Stomach (tissue), 8 donors: ENCODE measurements at regions not wholly inside any gene's neighbourhood (a gene's known extent, or its start where the extent isn't known, plus 50 kb on each side); places are given as distances from the start of the nearest gene placed in this dataset.

ENCODE experiments used
- DNase-seq, 2 donors: peaks; one replicate each; pipeline versions ENCODE4 v3.0.0 to v3.0.0-alpha.2; 2013 to 2019
- H3K27ac ChIP-seq, 5 donors: fragments of 200-600 bp in 4 of 5; sonication (generic) in 4 of 5; one replicate each; pipeline ENCODE4 v1.5.1; 2013 to 2019; ENCODE audit warnings: mild to moderate bottlenecking in 1 of 5, moderate library complexity in 1 of 5
- H3K27me3 ChIP-seq, 3 donors: fragments of 200-600 bp; sonication (generic); one replicate each; pipeline ENCODE4 v1.5.1; 2017 to 2019; ENCODE audit warnings: mixed run types in 1 of 3
- H3K36me3 ChIP-seq, 4 donors: fragments of 200-600 bp; sonication (generic); 1 replicate in 3 of 4; 2 replicates in 1 of 4; pipeline ENCODE4 v1.5.1; 2016 to 2019
- H3K4me1 ChIP-seq, 4 donors: fragments of 200-600 bp; sonication (generic); one replicate each; pipeline ENCODE4 v1.5.1; 2016 to 2019
- H3K4me3 ChIP-seq, 4 donors: fragments of 200-600 bp; sonication (generic) in 3 of 4; one replicate each; pipeline ENCODE4 v1.5.1; 2016 to 2019; ENCODE audit warnings: mild to moderate bottlenecking in 1 of 4
- H3K9me3 ChIP-seq, 4 donors: fragments of 200-600 bp; sonication (generic); one replicate each; pipeline ENCODE4 v1.5.1; 2016 to 2019
- CTCF ChIP-seq, 7 experiments: fragments of 450-650 bp in 4 of 7; fragments of 200-600 bp in 3 of 7; sonication (generic) in 3 of 7; IDR thresholded peaks; one replicate each; pipeline ENCODE4 v1.5.1; 2016 to 2019; ENCODE audit warnings: antibody characterized with exemption in 7 of 7, control low read depth in 2 of 7, mild to moderate bottlenecking in 1 of 7
- EP300 ChIP-seq: sonication (generic); formaldehyde crosslinking; IDR thresholded peaks from one replicate; pipeline ENCODE4 v1.6.1; 2017; ENCODE audit warnings: antibody characterized with exemption
- POLR2A ChIP-seq, 4 donors: fragments of 450-650 bp; IDR thresholded peaks; one replicate each; pipeline ENCODE4 v1.6.1; 2016; ENCODE audit warnings: antibody characterized with exemption in 4 of 4, control low read depth in 2 of 4, mild to moderate bottlenecking in 1 of 4, moderate library complexity in 1 of 4
- POLR2AphosphoS5 ChIP-seq, 3 donors: sonication (generic); formaldehyde crosslinking; IDR thresholded peaks; one replicate each; pipeline ENCODE4 v1.6.1; 2016; ENCODE audit warnings: antibody characterized with exemption in 3 of 3
- WGBS, 5 donors: extraction: QIAGEN DNeasy Blood & Tissue Kit in 3 of 5; methylation state at CpG; one replicate each; pipeline versions ENCODE4 v1.1.5 to v1.1.7; 2013 to 2018; 5-methylcytosine and 5-hydroxymethylcytosine counted together
- intact Hi-C: fragments of 100-400 bp; cut with DNase I; formaldehyde crosslinking; loops from one replicate; pipeline ENCODE4 v1.15.1; 2023; ENCODE audit warnings: low total_unique reads
- donor health status: healthy with polysubstance abuse.
- donor health status: Bipolar disorder and iron deficiency.
- donor health status: healthy.

DNA sequence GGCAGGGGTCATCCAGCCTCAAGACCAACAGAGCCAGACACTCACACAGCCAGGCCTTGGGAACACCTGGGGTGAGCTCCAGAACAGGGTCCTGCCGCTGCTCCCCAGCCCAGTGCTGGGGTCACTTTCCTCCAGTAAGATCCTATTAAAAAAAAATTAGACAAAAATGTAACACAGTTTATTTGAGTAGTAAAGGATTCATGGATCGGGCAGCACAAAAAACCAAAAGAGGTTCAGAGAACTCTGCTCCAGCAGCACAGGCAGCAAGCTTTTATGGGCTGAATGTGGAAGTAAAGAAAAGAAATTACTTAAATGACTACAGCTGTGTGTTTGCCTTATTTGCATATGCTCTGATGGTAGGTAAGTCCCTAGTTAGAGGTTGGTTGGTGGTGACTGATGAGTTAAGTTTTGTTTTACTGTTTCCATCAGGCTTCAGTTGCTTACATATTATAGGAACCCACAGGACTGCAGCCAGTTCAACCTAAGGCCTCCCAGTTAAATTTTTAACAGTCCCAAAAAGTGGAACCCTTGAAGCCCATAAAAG is 80.5 kb upstream of the FGFR2 start:
- peaks cover 0 to 15% (median 11%) of the 10 kb centered on the region in 4 donors for H3K9me3 ChIP-seq
- no peaks in the 10 kb centered on the region for H3K27me3 ChIP-seq
- H3K4me1 ChIP-seq, result peaks cover 0 to 4% (median 0%) of the 10 kb centered on the region in 4 donors
- H3K27ac ChIP-seq, result no peak overlapping the region
- DNase-seq, result no peak
- H3K36me3 ChIP-seq, result no peaks in the 10 kb centered on the region
- WGBS, 5 donors, result 95 to 98% (median 96%) methylated on average over 2 of the region's 2 CpGs
- no peak overlapping the region for H3K4me3 ChIP-seq
- TF ChIP-seq CTCF (IDR thresholded peaks at IDR 0.05) (no peak), EP300 (no peak)
- intact Hi-C loops, result no loop called here

DNA sequence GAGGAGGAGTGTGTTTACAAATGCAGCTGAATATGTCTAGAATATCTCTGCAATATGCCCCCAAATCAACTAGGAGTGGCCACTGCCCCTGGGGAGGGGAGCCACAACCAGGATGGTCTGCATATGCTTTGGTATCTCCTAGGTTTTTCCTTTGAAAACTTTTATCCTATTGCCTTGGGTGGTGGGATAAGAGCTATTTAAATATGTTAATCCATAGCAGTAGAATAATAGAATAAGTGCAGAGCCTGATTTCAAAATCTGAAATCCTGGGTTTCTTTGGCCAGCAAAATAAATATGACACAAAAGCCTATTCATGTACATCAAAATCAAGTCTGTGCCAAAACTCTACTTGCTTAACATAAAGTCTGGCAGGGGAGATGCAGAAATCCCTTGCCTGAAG is 79.6 kb upstream of the FGFR2 start:
- TF ChIP-seq POLR2A (IDR thresholded peaks at IDR 0.05), result no peak
- TF ChIP-seq POLR2AphosphoS5 (IDR thresholded peaks at IDR 0.05), result no peak
- no peak for TF ChIP-seq CTCF (IDR thresholded peaks at IDR 0.05)
- TF ChIP-seq EP300, result no peak

GRCh38 chr10:121675344-121675743 is 77.1 kb upstream of the FGFR2 start:
- 63 to 77% (median 73%) methylated on average over 4 of the region's 4 CpGs for WGBS, 5 donors
- Histone ChIP-seq H3K27me3 (no peaks in the 10 kb centered on the region), H3K4me1 (no peaks in the 10 kb centered on the region), H3K27ac (no peak overlapping the region), H3K9me3 (peaks cover 0 to 15% (median 11%) of the 10 kb centered on the region in 4 donors), H3K4me3 (no peak overlapping the region), H3K36me3 (no peaks in the 10 kb centered on the region)
- intact Hi-C loops, result no loop called here
- TF ChIP-seq POLR2A (IDR thresholded peaks at IDR 0.05) (no peak), CTCF (IDR thresholded peaks at IDR 0.05) (no peak), POLR2AphosphoS5 (IDR thresholded peaks at IDR 0.05) (no peak), EP300 (no peak)
- no peak for DNase-seq

More for the DNA sequence above, 79.6 kb upstream of the FGFR2 start:
- no peak overlapping the region for H3K27ac ChIP-seq
- no peaks in the 10 kb centered on the region for H3K27me3 ChIP-seq
- H3K9me3 ChIP-seq, result peaks cover 0 to 15% (median 11%) of the 10 kb centered on the region in 4 donors
- peaks cover 0 to 4% (median 0%) of the 10 kb centered on the region in 4 donors for H3K4me1 ChIP-seq
- intact Hi-C loops, result no loop called here
- H3K4me3 ChIP-seq, result no peak overlapping the region
- no peak for DNase-seq
- no peaks in the 10 kb centered on the region for H3K36me3 ChIP-seq

GRCh38 chr10:121674885-121675284 is 76.6 kb upstream of the FGFR2 start:
- DNase-seq, result no peak
- TF ChIP-seq POLR2AphosphoS5 (IDR thresholded peaks at IDR 0.05), result no peak
- TF ChIP-seq EP300, result no peak
- no peak for TF ChIP-seq CTCF (IDR thresholded peaks at IDR 0.05)
- TF ChIP-seq POLR2A (IDR thresholded peaks at IDR 0.05), result no peak
- Histone ChIP-seq H3K27ac (no peak overlapping the region), H3K4me3 (no peak overlapping the region), H3K4me1 (no peaks in the 10 kb centered on the region), H3K27me3 (no peaks in the 10 kb centered on the region), H3K9me3 (peaks cover 0 to 15% (median 11%) of the 10 kb centered on the region in 4 donors), H3K36me3 (no peaks in the 10 kb centered on the region)
- intact Hi-C loops, result no loop called here
- WGBS, 5 donors, result 76 to 92% (median 90%) methylated on average over 4 of the region's 4 CpGs
